CD4-positive, alpha-beta T cell treated with Interleukin-4 for 1 hour (primary cell): ENCODE measurements at regions not wholly inside any gene's neighbourhood (a gene's known extent, or its start where the extent isn't known, plus 50 kb on each side); places are given as distances from the start of the nearest gene placed in this dataset.

Source experiments
- DNase-seq, 2 donors: peaks; one replicate each; pipeline ENCODE4 v3.0.0-alpha.2; 2020 to 2022

- DNase-seq, result no peak
Observed at GRCh38 chr20:22305381-22305780, 279.0 kb downstream of the FOXA2 start.

- no peak for DNase-seq
Observed at GRCh38 chr20:22303523-22303922, 280.8 kb downstream of the FOXA2 start.

GRCh38 chr20:22302039-22302438 lies 282.3 kb downstream of the FOXA2 start:
- no peak for DNase-seq

DNA sequence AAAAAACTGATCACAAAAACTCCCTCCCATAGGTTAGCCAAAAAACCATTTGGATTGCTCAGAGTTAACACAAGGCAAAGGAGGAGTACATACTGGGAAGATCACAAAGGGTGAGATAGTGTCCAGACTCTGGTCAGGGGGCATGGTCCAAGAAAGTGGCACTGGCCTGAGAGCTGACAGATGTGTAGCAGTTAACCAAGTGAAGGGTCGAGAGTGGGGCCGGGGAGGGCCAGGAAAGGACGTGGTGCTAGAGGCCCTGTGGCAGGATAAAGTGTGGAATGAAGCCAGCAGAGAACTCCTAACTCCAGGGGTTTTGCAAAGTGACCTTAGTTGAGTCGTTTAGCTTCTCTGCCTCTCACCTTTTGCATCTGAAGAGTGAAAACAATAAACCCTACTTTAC lies 290.5 kb downstream of the FOXA2 start:
- no peak for DNase-seq

- DNase-seq, result no peak
Observed at GRCh38 chr20:22289442-22289841, 294.9 kb downstream of the FOXA2 start.

GRCh38 chr20:22288957-22289356 lies 295.4 kb downstream of the FOXA2 start:
- no peak for DNase-seq

- DNase-seq, result no peak
Observed at GRCh38 chr20:22288156-22288555, 296.2 kb downstream of the FOXA2 start.

- DNase-seq, result no peak
Observed at GRCh38 chr20:22285555-22285954, 298.8 kb downstream of the FOXA2 start.

GRCh38 chr20:22282696-22283095 lies 301.7 kb downstream of the FOXA2 start:
- DNase-seq, result no peak

- DNase-seq, result no peak
Observed at GRCh38 chr20:22274330-22274729, 310.0 kb downstream of the FOXA2 start.

DNA sequence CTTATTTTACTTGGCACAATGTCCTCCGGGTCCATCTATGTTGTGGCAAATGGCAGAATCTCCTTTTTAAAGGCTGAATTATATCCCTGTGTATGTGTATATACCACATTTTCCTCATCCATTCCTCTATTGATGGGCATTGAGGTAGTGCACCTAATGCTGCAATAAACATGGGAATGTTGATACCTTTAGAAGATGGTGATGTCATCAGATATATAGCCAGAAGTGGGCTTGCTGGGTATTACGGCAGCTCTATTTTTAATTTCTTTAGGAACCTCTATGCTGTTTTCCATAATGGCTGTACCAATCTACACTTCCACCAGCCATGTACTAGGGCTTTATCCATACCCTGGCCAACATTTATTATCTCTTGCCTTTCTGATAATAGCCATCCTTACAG lies 315.7 kb downstream of the FOXA2 start:
- DNase-seq, result no peak

- DNase-seq, result no peak
Observed at GRCh38 chr20:22264917-22265316, 319.5 kb downstream of the FOXA2 start.

DNA sequence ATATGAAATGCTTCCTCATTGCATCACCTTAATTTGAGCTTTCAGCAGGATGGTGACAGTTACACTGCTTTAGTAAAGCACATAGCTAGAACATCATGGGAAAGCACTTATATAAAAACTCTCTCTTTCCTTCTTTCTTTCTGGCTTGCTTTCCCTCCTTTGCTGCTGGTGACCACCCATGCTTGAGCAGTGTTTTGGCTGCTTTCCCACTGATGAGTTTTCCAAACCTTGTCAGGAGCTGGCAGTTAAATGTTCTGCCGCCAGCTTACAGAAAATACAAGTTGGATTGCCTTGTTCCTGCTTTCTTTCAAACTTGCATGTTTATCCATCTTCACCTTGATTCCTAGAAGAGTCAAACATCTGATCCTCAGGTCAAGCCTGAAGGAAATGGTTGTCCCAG lies 323.9 kb downstream of the FOXA2 start:
- DNase-seq, result no peak

GRCh38 chr20:22257912-22258311 lies 326.5 kb downstream of the FOXA2 start:
- DNase-seq, result no peak

- DNase-seq, result no peak
Observed at GRCh38 chr20:22248051-22248667, 336.2 kb downstream of the FOXA2 start.

DNA sequence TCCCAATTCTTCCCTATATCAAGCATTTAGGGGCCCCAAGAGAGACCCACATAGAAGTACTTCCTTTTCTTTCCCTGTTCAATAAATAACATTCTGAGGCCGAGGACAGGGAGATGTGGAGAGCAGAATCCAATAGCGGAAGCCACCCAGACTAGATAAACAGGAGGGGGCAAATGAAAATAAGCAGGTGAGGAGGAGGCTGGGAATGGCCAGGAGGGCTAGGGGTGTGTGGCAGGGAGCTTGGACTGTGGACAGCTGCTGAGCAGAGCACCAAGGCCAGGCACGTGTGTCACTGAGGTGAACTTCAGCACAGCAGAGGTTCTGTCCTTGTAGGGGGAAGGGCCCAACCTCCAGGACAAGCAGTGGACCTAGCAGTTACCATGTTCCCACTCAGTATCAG lies 339.2 kb downstream of the FOXA2 start:
- no peak for DNase-seq

GRCh38 chr20:22243067-22243466 lies 341.3 kb downstream of the FOXA2 start:
- DNase-seq, result no peak

- no peak for DNase-seq
Observed at GRCh38 chr20:22241609-22242008, 342.8 kb downstream of the FOXA2 start.

DNA sequence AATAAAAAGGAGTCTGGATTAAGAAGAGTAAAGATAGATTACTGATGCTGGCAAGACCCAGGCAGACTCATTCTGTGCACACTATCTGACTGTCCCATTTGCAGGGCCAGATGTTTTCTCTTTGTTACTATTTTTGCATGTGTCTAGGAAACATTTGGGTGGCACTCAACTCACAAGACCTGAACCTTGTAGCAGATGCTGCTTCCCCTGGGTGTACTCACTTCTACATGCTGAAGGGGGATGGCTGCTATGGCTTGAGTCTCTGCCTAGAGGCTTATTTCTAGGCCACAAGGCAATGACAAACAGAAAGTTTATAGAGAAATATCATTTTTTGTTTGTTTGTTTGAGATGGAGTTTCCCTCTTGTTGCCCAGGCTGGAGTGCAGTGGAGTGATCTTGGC lies 351.4 kb downstream of the FOXA2 start:
- no peak for DNase-seq

DNA sequence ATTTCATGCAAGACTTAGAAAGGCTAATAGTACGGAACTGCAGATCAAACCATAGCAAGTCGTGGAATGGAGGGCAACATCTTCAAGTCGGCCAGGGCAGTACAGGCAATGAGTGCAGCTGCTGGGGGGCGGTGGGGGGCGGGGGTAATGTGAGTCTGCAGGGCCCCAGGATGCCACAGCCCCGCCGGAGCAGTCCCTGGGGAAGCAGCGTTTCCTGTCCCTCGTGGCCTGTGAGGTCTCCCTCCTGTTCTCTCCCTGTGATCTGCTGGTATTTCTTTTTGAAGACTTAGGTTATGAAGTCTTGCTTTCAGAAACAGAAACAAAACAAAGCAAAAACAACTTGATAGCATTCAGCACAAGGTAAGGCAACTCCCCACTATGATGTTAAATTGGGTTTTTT lies 351.9 kb downstream of the FOXA2 start:
- DNase-seq, result no peak

DNA sequence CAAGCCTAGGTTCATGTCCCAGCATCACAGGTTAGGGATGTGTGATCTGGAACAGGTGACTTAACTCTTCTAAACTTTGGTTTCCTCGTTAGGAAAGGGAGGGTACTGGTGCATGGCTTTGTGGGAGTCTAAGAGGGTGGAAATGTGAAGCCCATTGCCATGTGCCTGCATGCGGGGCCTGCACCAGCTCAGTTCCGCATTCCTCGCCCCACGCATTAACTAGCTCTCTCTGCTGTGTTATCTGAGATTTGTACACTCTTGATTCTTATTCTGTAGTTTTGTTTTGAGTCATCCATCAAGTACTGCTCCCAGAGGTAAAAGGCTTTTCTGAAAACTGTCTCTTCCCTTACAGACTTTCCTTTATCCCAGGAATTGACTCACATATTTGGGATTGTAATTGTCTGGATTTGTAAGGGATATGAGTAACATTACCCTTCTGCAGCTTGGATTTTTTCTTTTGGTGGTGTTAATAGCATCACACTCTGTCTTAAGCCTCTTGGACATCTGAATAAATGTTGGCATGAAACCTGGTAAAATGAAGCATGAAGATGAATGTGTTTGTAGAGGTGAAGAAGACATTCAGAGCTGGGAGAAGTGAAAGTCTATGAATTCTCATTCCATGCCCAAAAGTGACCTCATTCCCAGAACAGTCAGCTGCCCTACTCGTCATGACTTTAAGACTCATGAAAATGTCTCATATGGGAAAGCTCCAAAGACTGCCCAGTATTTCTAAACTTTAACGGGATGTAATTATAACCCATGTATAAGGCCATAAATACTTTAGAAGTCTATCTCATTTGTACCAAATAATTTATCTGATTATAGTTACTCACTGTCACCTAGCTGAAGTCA lies 357.3 kb downstream of the FOXA2 start:
- no peak for DNase-seq

- no peak for DNase-seq
Observed at GRCh38 chr20:22223236-22223635, 361.1 kb downstream of the FOXA2 start.

DNA sequence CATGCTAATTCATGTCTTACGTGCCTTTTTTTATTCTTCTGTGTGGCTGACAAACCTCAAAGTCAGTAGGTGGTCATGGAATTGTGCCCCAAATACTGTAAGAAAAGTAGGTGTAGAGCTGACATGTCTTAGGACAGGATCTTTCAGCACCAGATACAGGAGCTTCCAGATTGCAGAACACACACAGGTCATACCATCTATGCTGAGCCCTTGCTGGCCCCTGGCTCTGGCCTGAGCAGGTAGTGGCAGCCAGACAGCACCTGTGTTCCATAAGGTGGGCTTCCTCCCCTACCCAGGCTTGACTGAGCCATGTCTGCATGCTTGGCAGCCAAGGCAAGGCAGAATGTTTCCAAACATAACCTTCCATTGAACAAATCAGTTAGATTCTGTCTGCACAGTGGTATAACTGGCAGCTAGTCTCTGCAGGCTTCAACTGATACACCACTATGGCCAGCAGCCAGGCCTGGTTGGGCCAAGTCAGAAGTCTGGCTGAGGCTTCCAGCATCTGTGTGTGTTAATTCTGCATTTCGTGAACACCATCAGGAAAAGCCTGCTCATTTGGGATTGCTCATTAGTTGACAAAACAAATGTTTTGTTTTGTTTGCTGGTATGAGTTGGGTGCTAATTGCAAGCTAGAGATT lies 366.5 kb downstream of the FOXA2 start:
- no peak for DNase-seq

- DNase-seq, result no peak
Observed at GRCh38 chr20:22216984-22217383, 367.4 kb downstream of the FOXA2 start.
